NCI-H128 (cell line): ENCODE measurements at regions not wholly inside any gene's neighbourhood (a gene's known extent, or its start where the extent isn't known, plus 50 kb on each side); places are given as distances from the start of the nearest gene placed in this dataset.
"Not testable (repeated sequence)": the region's sequence is repeated elsewhere in the genome, so short reads cannot be mapped to it uniquely, and the experiment has no call there.

Source experiments
- DNase-seq: peaks from one replicate; lab custom pipeline; 2025; ENCODE audit not compliant: unreplicated experiment; lab: John Stamatoyannopoulos, UW

GRCh38 chr20:48531505-48531904, 296.3 kb downstream of the PREX1 start:
- no peak for DNase-seq

GRCh38 chr20:48530957-48531356, 296.8 kb downstream of the PREX1 start:
- no peak for DNase-seq

DNA sequence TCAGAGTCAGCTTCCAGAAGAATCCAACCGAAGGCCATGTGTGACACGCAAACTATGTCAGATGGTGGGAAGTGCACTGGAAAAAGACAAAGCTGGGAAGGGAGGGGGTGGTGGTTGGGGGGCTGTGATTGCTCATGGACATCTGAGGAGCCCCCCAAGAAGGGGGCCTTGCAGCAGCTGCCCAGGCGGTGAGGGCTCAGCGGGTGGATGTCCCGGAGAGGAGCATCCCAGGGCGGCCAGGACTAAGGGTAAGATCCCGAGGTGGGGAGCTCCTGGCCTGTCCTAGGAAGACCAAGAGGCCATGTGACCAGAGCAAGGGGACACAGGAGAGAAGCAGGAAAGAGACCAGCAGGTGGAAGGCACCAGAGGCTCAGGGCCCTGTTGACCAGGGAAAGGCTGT, 299.5 kb downstream of the PREX1 start:
- DNase-seq = no peak

GRCh38 chr20:48527771-48528170, 300.0 kb downstream of the PREX1 start:
- DNase-seq = no peak

DNA sequence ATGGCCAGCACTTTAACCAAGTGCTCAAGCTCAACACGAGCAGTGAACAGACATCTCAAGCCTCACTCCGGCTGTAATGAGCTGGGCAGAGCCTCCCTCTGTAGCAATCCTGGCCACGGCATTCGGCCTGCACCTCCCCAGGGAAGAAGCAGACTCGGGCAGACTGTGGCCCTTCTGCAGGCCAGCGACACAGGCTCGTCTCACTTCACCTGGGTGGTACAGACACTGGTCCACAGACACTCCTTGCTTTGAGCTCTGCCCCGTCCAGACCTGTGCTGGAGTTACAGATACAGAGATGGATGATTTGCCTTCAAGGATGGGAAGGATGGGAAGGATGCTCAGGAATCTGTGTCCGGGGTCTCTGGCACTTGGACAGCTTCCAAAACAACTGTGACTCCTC, 300.9 kb downstream of the PREX1 start:
- DNase-seq = no peak

- DNase-seq = no peak
These were observed 302.4 kb downstream of the PREX1 start for GRCh38 chr20:48525400-48525799.

GRCh38 chr20:48524582-48524981, 303.2 kb downstream of the PREX1 start:
- DNase-seq = no peak

DNA sequence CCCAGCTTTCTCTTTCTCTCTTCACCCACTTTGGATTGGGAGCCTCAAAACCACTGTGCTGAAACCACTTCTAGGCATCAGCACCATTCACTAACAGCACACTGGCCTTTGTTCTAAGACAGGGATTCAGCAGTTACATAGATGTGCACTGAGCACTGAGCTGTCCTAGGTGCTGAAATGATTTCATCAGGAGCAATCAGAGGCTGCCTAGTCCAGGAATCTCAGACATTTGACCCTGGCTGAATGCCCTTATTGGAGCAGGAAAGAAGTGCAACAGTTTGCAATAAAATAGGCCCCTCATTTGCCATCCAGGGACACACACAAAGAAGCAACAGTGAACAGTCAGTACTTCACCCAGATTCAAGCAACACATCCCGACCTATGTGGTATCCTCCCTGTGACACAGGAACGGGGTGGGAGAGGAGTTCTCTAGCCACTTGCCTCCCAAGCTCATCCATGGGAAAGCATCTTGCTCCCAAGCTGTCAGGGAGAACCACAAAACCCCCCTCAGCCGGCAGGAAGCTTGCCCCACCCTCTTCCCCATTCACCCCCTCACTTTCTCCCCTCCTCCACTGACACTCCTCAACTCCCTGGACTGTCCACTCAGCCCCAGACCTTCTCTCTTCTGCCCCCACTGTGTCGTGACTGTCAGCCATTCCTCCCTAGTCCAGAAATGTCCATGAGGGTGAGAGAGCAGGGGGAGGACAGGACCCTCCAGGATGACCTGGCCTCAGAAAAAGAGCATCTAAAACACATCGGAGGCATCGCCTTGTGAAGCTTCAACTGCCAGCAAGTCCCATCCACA, 304.4 kb downstream of the PREX1 start:
- no peak for DNase-seq

GRCh38 chr20:48521121-48521520, 306.7 kb downstream of the PREX1 start:
- no peak for DNase-seq

DNA sequence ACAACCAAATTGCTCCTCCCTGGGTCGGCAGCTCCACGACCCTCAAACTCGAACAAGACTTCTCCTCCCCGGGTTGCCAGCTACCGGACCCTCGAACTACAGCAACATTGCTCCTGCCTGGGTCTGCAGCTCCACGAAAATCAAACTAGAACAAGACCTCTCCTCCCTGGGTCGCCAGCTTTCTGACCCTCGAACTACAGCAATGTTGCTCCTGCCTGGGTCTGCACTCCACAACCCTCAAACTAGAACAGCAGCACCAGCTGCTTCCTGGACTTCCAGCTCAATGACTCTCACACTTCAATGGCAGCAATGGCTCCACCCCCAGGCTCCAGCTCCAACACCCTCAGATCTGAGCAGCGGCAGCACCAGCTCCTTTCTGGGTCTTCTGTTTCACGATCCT, 311.6 kb downstream of the PREX1 start:
- DNase-seq = not testable (repeated sequence)

GRCh38 chr20:48514577-48514976, 313.2 kb downstream of the PREX1 start:
- not testable (repeated sequence) for DNase-seq

DNA sequence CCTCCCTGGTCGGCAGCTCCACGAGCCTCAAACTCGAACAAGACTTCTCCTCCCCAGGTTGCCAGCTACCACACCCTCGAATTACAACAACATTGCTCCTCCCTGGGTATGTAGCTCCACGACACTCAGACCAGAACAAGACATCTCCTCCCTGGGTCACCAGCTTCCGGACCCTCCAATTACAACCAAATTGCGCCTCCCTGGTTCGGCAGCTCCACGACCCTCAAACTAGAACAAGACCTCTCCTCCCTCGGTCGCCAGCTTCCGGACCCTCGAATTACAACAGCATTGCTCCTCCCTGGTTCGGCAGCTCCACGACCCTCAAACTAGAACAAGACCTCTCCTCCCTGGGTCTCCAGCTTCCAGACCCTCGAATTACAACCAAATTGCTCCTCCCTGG, 315.3 kb downstream of the PREX1 start:
- not testable (repeated sequence) for DNase-seq

- not testable (repeated sequence) for DNase-seq
These were observed 322.7 kb downstream of the PREX1 start for GRCh38 chr20:48505066-48505465.

DNA sequence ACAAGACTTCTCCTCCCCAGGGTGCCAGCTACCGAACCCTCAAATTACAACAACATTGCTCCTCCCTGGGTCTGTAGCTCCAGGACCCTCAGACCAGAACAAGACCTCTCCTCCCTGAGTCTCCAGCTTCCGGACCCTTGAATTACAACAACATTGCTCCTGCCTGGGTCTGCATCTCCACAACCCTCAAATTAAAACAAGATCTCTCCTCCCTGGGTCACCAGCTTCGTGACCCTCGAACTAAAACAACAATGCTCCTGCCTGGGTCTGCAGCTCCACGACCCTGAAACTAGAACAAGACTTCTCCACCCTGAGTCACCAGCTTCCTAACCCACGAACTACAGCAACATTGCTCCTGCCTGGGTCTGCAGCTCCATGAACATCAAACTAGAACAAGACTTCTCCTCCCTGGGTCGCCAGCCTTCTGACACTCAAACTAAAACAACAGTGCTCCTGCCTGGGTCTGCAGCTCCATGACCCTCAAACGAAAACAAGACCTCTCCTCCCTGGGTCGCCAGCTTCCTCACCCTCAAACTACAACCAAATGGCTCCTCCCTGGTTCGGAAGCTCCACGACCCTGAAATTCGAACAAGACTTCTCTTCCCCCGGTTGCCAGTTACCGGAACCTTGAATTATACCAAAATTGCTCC, 324.5 kb downstream of the PREX1 start:
- DNase-seq = no peak

DNA sequence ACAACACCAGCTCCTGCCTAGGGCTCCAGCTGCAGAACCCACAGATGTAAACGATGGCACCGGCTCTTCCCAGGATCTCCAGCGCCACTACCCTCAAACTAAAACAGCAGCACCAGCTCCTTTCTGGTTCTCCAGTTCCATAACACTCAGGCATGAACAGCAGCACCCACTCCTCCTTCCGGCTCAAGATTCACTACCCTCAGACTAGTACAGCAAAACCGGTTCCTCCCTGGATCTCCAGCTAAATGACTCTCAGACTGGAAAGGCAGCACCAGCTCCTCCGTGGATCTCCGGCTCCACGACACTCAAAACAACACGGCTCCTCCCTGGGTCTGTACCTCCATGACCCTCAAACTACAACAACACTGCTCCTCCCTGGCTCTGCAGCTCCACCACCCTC, 325.0 kb downstream of the PREX1 start:
- no peak for DNase-seq

DNA sequence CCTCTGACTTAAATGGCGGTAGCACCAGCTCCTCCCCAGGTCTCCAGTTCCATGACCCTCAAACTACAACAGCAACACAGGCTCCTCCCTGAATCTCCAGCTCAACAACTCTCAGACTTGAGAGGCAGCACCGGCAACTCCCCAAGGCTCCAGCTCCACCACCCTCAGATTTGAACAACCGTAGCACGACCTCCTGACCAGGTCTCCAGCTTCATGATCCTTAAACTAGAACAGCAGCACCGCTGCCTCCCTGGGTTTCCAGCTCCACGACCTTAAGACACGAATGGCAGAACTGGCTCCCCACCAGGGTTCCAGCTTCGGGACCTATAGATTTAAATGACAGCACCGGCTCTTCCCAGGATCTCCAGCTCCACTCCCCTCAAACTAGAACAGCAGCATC, 325.8 kb downstream of the PREX1 start:
- DNase-seq = no peak

- DNase-seq = not testable (repeated sequence)
These were observed 326.9 kb downstream of the PREX1 start for GRCh38 chr20:48500900-48501299.

- not testable (repeated sequence) for DNase-seq
These were observed 328.9 kb downstream of the PREX1 start for GRCh38 chr20:48498939-48499338.

- not testable (repeated sequence) for DNase-seq
These were observed 329.7 kb downstream of the PREX1 start for GRCh38 chr20:48498125-48498524.

GRCh38 chr20:48493966-48494365, 333.8 kb downstream of the PREX1 start:
- DNase-seq = no peak

DNA sequence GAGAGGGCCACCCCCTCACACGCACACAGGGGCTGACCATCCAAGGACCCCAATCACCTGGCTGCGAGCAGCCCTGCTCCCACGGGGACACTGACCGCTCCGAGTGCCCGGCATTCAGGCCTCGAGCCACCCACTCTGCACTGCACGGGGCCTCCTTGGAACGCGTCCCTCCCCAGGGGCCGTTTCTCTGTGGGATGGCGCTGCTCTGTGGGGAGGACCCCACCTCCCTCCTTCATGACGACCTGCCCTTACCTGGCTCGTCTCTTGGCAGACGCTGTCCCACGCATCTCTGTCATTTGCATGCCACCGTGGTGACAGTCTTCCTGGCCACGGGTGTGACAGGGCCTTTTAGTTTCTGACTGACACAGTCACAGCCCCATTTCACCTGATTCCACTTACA, 334.5 kb downstream of the PREX1 start:
- DNase-seq = not testable (repeated sequence)

GRCh38 chr20:48492715-48493070, 335.1 kb downstream of the PREX1 start:
- no peak for DNase-seq
